PC-3 (cell line): ENCODE measurements at regions not wholly inside any gene's neighbourhood (a gene's known extent, or its start where the extent isn't known, plus 50 kb on each side); places are given as distances from the start of the nearest gene placed in this dataset.

Source experiments
- ATAC-seq: fragments of 200-7000 bp; cut with Tn5 transposase; 2 replicates; pipeline ENCODE4 v1.9.1; 2020; ENCODE audit warnings: mild to moderate bottlenecking, moderate library complexity
- BruUV-seq: library from RNA; stranded (reverse); fragments of 400-500 nt; replicated peaks from 2 replicates; lab custom pipeline; 2021; lab: Mats Ljungman, UMichigan
- CTCF ChIA-PET: fragments of 300-600 bp; sonication (Branson Sonifier 250); formaldehyde crosslinking; loops from one replicate; lab custom pipeline; 2022; ENCODE audit warnings: antibody characterized with exemption; lab: Charles Lee
- POLR2A ChIA-PET: fragments of 300-600 bp; sonication (Branson Sonifier 250); formaldehyde crosslinking; loops from one replicate; lab custom pipeline; 2022; ENCODE audit warnings: antibody characterized with exemption; ENCODE audit not compliant: unreplicated experiment; lab: Charles Lee
- DNase-seq: peaks from one replicate; pipeline ENCODE4 v3.0.0-alpha.2; 2015
- H2AFZ ChIP-seq: fragments of 300-600 bp; sonication (generic); 2 replicates; pipeline ENCODE4 v1.6.0; 2016; ENCODE audit warnings: antibody characterized with exemption, low read length
- H3F3A ChIP-seq: fragments of 300-600 bp; sonication (generic); one replicate; pipeline ENCODE4 v1.6.0; 2017; ENCODE audit warnings: antibody characterized with exemption, low read length, control low read depth, mild to moderate bottlenecking; ENCODE audit not compliant: unreplicated experiment
- H3K27ac ChIP-seq: fragments of 300-600 bp; sonication (generic); 2 replicates; pipeline ENCODE4 v1.5.1; 2016; ENCODE audit warnings: mild to moderate bottlenecking, low read length
- H3K27me3 ChIP-seq: fragments of 300-600 bp; sonication (generic); 2 replicates; pipeline ENCODE4 v1.6.1; 2016; ENCODE audit warnings: low read length, mixed read lengths
- H3K36me3 ChIP-seq: fragments of 300-600 bp; sonication (generic); 2 replicates; pipeline ENCODE4 v1.6.1; 2016; ENCODE audit warnings: low read depth, mixed run types, low read length, mixed read lengths
- H3K4me1 ChIP-seq: fragments of 300-600 bp; sonication (generic); 2 replicates; pipeline ENCODE4 v1.5.1; 2016; ENCODE audit warnings: low read length; ENCODE audit not compliant: insufficient read depth
- H3K4me2 ChIP-seq: fragments of 300-600 bp; sonication (generic); 2 replicates; pipeline ENCODE4 v1.6.0; 2016; ENCODE audit warnings: low read length
- H3K4me3 ChIP-seq: fragments of 300-600 bp; sonication (generic); 2 replicates; pipeline ENCODE4 v1.5.1; 2016; ENCODE audit warnings: mild to moderate bottlenecking, low read length, mixed read lengths
- H3K79me2 ChIP-seq: fragments of 300-600 bp; sonication (generic); 2 replicates; pipeline ENCODE4 v1.6.1; 2017; ENCODE audit warnings: low read length, mixed read lengths
- H3K9ac ChIP-seq: fragments of 300-600 bp; sonication (generic); 2 replicates; pipeline ENCODE4 v1.6.0; 2016; ENCODE audit warnings: mild to moderate bottlenecking, low read length
- H3K9me2 ChIP-seq: fragments of 300-600 bp; sonication (generic); replicated peaks from 2 replicates; pipeline ENCODE4 v1.6.1; 2016; ENCODE audit warnings: mixed run types, low read length, mixed read lengths
- H3K9me3 ChIP-seq: fragments of 300-600 bp; sonication (generic); 2 replicates; pipeline ENCODE4 v1.6.1; 2016; ENCODE audit warnings: low read length, mixed read lengths
- H4K20me1 ChIP-seq: fragments of 300-600 bp; sonication (generic); 2 replicates; pipeline ENCODE4 v1.6.1; 2016; ENCODE audit warnings: low read length, mixed read lengths
- CTCF ChIP-seq: fragments of 300-600 bp; sonication (generic); conservative IDR thresholded peaks from 2 replicates; pipeline ENCODE4 v1.5.1; 2017; ENCODE audit warnings: antibody characterized with exemption, low read depth, mild to moderate bottlenecking, low read length
- EZH2 ChIP-seq: fragments of 300-600 bp; sonication (generic); IDR thresholded peaks from one replicate; pipeline ENCODE4 v1.6.1; 2017; ENCODE audit warnings: antibody characterized with exemption, mild to moderate bottlenecking, low read length; ENCODE audit not compliant: unreplicated experiment
- EZH2phosphoT487 ChIP-seq: fragments of 300-600 bp; sonication (generic); IDR thresholded peaks from 2 replicates; pipeline ENCODE4 v1.6.1; 2018; ENCODE audit warnings: mild to moderate bottlenecking, antibody characterized with exemption, low read length, borderline replicate concordance
- intact Hi-C: fragments of 100-400 bp; cut with micrococcal nuclease; formaldehyde crosslinking; loops from 2 replicates; pipeline ENCODE4 v1.9.0; 2023

- Histone ChIP-seq H3K79me2 (no peaks in the 10 kb centered on the region), H3K36me3 (no peaks in the 10 kb centered on the region), H3K27ac (no peak overlapping the region), H2AFZ (no peak overlapping the region), H3K4me3 (no peak overlapping the region), H3K9me3 (no peaks in the 10 kb centered on the region), H4K20me1 (no peaks in the 10 kb centered on the region), H3K4me2 (no peak overlapping the region), H3K27me3 (no peaks in the 10 kb centered on the region), H3K4me1 (no peaks in the 10 kb centered on the region), H3K9ac (no peak overlapping the region), H3F3A (no peaks in the 10 kb centered on the region), H3K9me2 (no peaks in the 10 kb centered on the region)
- POLR2A ChIA-PET = no interaction called here
- DNase-seq (no peak), ATAC-seq (no peak)
- CTCF ChIA-PET = no interaction called here
- no peak for TF ChIP-seq EZH2
- no peak for TF ChIP-seq EZH2phosphoT487
- no peak for TF ChIP-seq CTCF
- intact Hi-C loops = no loop called here
- no TSS peak for BruUV-seq
Observed at GRCh38 chr5:21121213-21121612, 1133.2 kb upstream of the CDH18 start.

- intact Hi-C loops = no loop called here
- H3K79me2 ChIP-seq = no peaks in the 10 kb centered on the region
Observed at GRCh38 chr5:21097661-21098060, 1109.7 kb upstream of the CDH18 start.

GRCh38 chr5:21094619-21095018 is 1106.6 kb upstream of the CDH18 start:
- H3K27ac ChIP-seq = no peak overlapping the region
- H3K9me3 ChIP-seq = no peaks in the 10 kb centered on the region
- H3K4me1 ChIP-seq = no peaks in the 10 kb centered on the region
- no peak overlapping the region for H3K4me2 ChIP-seq
- TF ChIP-seq EZH2 = no peak
- no peak for TF ChIP-seq CTCF
- no peak for TF ChIP-seq EZH2phosphoT487
- H3K9me2 ChIP-seq = no peaks in the 10 kb centered on the region
- intact Hi-C loops = no loop called here
- H3K4me3 ChIP-seq = no peak overlapping the region
- H3K27me3 ChIP-seq = no peaks in the 10 kb centered on the region
- CTCF ChIA-PET = no interaction called here
- no peaks in the 10 kb centered on the region for H3K36me3 ChIP-seq
- POLR2A ChIA-PET = no interaction called here
- no peak for DNase-seq
- no peaks in the 10 kb centered on the region for H3F3A ChIP-seq
- no peaks in the 10 kb centered on the region for H3K79me2 ChIP-seq
- no peak overlapping the region for H3K9ac ChIP-seq
- no peaks in the 10 kb centered on the region for H4K20me1 ChIP-seq
- no peak overlapping the region for H2AFZ ChIP-seq
- no peak for ATAC-seq
- no TSS peak for BruUV-seq

More at GRCh38 chr5:21097661-21098060, 1109.7 kb upstream of the CDH18 start:
- no peaks in the 10 kb centered on the region for H3F3A ChIP-seq
- no peak for TF ChIP-seq CTCF
- H3K4me2 ChIP-seq = no peak overlapping the region
- ChIA-PET CTCF (no interaction called here), POLR2A (no interaction called here)
- ATAC-seq = no peak
- DNase-seq = no peak
- H4K20me1 ChIP-seq = no peaks in the 10 kb centered on the region
- no peaks in the 10 kb centered on the region for H3K36me3 ChIP-seq
- H3K27ac ChIP-seq = no peak overlapping the region
- H3K4me1 ChIP-seq = no peaks in the 10 kb centered on the region
- H2AFZ ChIP-seq = no peak overlapping the region
- H3K9me3 ChIP-seq = no peaks in the 10 kb centered on the region
- H3K9me2 ChIP-seq = no peaks in the 10 kb centered on the region
- H3K4me3 ChIP-seq = no peak overlapping the region
- no TSS peak for BruUV-seq
- no peak overlapping the region for H3K9ac ChIP-seq
- no peaks in the 10 kb centered on the region for H3K27me3 ChIP-seq
